HG03354 (cell line): ENCODE measurements at regions not wholly inside any gene's neighbourhood (a gene's known extent, or its start where the extent isn't known, plus 50 kb on each side); places are given as distances from the start of the nearest gene placed in this dataset.

Source experiments
- ATAC-seq: cut with Tn5 transposase; IDR thresholded peaks from one replicate; pipeline ENCODE4 v1.9.1; 2021; ENCODE audit warnings: mild to moderate bottlenecking; ENCODE audit not compliant: unreplicated experiment, poor library complexity, severe bottlenecking

- no peak for ATAC-seq
Observed at GRCh38 chr4:43337707-43338106, 445.2 kb downstream of the GRXCR1 start.

- no peak for ATAC-seq
Observed at GRCh38 chr4:43339435-43339834, 446.9 kb downstream of the GRXCR1 start.

- ATAC-seq, result no peak
Observed at GRCh38 chr4:43341741-43342140, 449.2 kb downstream of the GRXCR1 start.

GRCh38 chr4:43343298-43343697 is 450.8 kb downstream of the GRXCR1 start:
- ATAC-seq, result no peak

GRCh38 chr4:43345323-43345925 is 452.9 kb downstream of the GRXCR1 start:
- no peak for ATAC-seq

GRCh38 chr4:43348591-43348990 is 456.1 kb downstream of the GRXCR1 start:
- ATAC-seq, result no peak

GRCh38 chr4:43351970-43352806 is 459.7 kb downstream of the GRXCR1 start:
- ATAC-seq, result no peak

- ATAC-seq, result no peak
Observed at GRCh38 chr4:43352859-43353258, 460.3 kb downstream of the GRXCR1 start.

- no peak for ATAC-seq
Observed at GRCh38 chr4:43353552-43353951, 461.0 kb downstream of the GRXCR1 start.

- ATAC-seq, result no peak
Observed at GRCh38 chr4:43356786-43357185, 464.3 kb downstream of the GRXCR1 start.

GRCh38 chr4:43357252-43357974 is 464.9 kb downstream of the GRXCR1 start:
- ATAC-seq, result no peak

- no peak for ATAC-seq
Observed at GRCh38 chr4:43360296-43360695, 467.8 kb downstream of the GRXCR1 start.

- ATAC-seq, result no peak
Observed at GRCh38 chr4:43362875-43363636, 470.5 kb downstream of the GRXCR1 start.

- ATAC-seq, result no peak
Observed at GRCh38 chr4:43369036-43369594, 476.6 kb downstream of the GRXCR1 start.

GRCh38 chr4:43373201-43373600 is 480.7 kb downstream of the GRXCR1 start:
- ATAC-seq, result no peak

GRCh38 chr4:43374216-43374751 is 481.8 kb downstream of the GRXCR1 start:
- no peak for ATAC-seq

GRCh38 chr4:43379016-43379415 is 486.5 kb downstream of the GRXCR1 start:
- ATAC-seq, result no peak

GRCh38 chr4:43380093-43380492 is 487.6 kb downstream of the GRXCR1 start:
- ATAC-seq, result no peak

GRCh38 chr4:43391069-43391468 is 498.6 kb downstream of the GRXCR1 start:
- ATAC-seq, result no peak
